ENCODE measurements at regions not wholly inside any gene's neighbourhood (a gene's known extent, or its start where the extent isn't known, plus 50 kb on each side); places are given as distances from the start of the nearest gene placed in this dataset.
"Not testable (repeated sequence)": the region's sequence is repeated elsewhere in the genome, so short reads cannot be mapped to it uniquely, and the experiment has no call there.

GRCh38 chr1:83511146-83511726 lies 487.7 kb downstream of the TTLL7 start:
- DNase-seq: peak; percentile 10

DNA sequence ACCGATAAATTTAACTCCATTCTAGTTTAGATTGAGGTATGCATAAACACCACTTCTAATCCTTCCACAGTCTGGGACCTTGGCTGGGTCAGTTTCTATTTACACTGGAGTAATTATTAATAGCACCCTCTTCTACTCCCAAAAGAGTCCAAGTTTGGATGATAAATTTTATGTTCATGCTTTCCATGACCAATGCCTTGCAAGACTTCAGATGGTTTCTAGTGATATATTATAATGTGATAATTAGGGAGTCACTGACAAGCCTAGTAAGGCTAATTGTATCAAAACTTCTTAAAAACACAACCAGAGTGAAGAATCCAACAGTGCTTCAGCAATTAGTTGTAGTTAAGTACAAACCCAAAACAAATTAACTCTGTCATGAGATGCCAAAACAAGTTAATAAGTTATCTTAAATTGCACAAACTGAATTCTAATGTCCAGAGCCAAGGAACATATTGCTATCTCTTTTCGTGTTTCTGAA lies 489.6 kb downstream of the TTLL7 start:
- DNase-seq: peak; percentile 60

DNA sequence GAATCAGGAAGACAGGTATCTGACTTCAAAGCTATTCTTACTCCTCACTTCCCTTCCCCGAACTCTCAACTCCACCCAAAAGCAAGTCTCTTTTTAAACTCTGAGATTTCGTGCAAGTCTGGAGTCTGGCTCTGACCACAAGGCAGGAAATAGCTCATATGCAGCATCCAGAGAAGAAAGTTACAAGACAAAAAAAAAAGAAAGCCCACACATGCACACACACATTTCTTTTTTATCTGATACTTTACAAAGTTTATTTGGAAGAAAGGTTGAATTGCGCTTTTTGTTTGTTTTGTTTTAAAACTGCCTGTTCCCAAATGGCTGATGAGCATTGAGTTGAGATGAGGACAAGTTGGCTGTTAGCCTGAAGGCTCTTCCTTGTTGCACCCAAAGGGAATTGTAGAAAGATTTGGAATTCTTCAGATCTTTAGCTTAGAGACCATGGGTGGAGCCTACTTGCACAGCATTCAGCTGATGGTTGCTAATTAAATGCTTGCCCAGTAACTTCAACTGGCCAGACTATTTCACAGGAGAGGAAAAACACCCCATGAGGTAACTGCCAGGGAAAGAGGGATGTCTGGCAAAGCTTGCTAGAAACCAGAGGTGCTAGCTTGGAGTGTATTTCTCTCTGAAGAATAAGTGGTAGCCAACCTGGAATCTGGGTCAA lies 490.3 kb downstream of the TTLL7 start:
- peak; percentile 58 for DNase-seq

GRCh38 chr1:83505148-83505547 lies 493.8 kb downstream of the TTLL7 start:
- no peak for DNase-seq

DNA sequence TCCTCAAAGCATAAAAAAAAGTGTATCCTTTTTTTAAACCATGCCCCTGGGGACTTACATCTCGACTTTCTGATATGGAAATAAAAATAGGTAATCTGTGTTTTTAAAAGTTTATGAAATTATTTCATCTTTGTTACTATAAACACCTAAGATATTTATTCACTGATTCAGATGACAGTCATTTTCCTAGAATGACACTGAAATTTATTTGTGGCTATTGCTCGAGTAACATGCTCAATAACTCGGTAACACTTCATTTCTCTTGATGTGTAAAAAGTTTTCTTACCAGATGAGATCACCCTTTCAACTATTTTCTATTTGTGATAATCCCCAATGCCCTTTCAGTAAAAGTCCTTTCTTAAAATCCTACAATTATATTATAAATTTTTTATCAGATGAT lies 495.8 kb downstream of the TTLL7 start:
- no peak for DNase-seq

GRCh38 chr1:83500987-83501591 lies 497.8 kb downstream of the TTLL7 start:
- DNase-seq: no peak

DNA sequence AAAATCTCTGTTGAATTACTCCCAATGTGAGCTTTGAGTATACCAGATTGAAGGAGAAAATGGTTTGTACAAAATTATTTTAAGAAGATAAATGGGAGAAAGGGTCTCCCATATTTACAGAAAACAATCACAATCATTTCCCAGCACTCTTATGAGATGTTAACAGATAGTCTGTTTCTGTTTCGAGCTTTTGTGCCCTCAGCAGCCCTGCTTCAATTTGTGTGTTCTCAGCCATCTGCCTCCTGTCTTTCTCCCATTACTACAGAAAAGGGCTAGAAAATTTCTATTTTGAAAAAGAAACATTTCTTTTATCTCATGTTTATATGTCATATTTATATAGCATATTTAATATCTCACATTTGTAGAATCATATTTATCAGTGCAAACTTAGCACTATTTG lies 498.4 kb downstream of the TTLL7 start:
- DNase-seq: no peak

DNA sequence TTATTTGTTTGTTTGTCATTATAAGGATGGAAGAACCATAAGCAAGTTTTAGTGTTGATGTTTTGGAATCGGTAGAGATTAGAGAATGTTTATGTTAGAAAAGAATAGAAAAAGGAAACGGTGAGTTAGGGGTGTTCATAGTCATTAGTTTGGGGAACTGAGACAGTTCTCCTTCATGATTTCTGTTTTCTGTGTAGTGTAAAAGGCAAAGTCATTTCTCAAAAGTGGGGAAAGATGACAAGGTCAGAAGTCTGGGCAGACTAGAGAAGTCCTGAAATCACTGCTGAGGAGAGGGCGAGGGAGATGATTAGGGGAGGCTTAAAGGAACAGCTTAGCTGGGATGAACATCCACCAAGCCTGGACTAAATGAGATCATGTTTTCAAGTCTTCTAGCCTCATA lies 498.9 kb downstream of the TTLL7 start:
- DNase-seq: no peak

GRCh38 chr1:83497563-83497962 lies 501.4 kb downstream of the TTLL7 start:
- DNase-seq: no peak

- no peak for DNase-seq
Observed at GRCh38 chr1:83495560-83495959, 503.4 kb downstream of the TTLL7 start.

- no peak for DNase-seq
Observed at GRCh38 chr1:83493633-83494032, 505.3 kb downstream of the TTLL7 start.

DNA sequence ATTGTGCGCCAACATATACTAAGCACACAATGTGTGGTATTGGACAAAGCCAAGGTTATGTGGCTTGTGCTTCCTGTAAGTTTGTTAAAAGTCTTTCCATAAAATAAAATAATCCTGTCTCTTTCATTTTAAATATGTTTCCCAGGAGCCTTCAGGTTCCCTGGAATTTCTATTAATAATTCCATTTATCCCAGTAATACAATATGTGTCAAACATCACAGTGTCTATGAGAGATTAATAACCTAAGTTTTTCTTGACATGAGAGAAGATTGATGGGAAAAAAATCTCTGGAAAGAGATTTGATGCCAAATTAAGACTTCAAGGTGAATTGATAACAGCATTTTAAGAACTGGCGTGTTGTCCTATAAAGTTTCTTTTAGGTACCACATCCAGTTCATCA lies 507.0 kb downstream of the TTLL7 start:
- no peak for DNase-seq

GRCh38 chr1:83490988-83491387 lies 507.9 kb downstream of the TTLL7 start:
- no peak for DNase-seq

DNA sequence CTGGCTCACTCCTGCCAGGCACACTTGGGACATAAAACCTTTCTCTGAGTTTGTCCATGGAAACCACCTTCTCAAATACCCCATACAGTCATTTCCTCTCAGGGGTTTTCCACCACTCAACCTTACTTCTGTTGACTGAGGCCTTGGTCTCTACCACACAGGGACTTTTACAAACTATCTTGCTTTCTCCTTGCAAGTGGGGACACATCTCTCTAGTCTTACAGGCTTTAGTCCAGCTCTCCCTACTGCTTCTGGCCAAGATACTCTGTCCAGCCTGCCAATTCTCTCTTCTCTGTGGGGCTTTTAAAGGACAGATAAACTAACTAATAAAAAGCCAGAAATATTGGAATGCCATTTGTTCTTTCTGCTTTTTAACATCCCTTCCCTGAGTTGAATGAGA lies 510.8 kb downstream of the TTLL7 start:
- DNase-seq: not testable (repeated sequence)

DNA sequence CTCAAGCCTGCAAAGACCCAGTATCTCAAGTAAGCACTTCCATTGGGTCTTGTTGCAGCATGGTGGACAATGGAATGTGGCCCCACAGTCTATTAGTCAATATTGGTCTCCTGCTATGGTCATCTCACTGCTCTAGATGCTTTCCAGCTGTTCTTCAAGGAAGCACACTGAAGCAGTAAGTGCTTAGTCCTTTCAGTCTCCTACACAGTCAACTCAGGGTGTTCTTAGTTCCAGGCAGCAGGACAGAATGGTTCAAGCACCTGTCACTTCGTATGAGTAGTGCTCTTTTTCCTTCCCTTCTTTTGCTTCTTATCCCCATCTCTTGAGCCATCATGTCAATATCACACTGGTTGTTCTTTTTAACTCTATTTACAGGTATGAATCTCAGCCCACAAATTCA lies 511.5 kb downstream of the TTLL7 start:
- DNase-seq: not testable (repeated sequence)

DNA sequence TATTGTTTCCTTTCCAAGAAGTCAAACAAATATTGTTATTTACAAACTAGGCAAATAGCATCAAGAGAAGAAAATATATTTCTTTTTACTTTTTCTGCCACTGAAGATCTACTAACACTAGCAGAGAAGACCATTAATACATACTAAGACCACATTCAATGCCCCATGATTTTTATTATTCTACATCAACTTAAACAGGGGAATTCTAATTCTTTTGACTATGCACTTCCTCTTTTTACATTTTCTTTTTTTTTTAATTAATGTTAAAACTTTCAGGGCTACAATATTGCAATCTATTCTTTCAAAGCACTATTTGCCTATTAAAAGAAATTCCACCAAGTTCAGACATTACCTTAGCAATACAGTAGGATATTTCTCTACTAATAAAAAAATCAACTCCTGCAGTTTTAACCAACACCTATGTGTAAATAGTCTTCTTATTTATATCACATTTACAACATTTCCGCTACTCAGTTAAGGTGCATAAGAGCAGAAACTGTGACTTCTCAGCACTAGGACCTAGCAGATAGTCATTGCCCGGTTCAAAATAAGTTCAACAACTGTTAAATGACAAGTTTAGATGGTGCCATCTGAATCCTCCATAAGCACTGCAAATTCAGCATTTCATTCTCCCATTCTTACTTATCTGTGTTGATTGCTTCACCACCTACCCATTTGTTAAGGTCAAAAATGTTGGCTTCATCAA lies 513.5 kb downstream of the TTLL7 start:
- not testable (repeated sequence) for DNase-seq

GRCh38 chr1:83481284-83481683 lies 517.6 kb downstream of the TTLL7 start:
- DNase-seq: not testable (repeated sequence)

- DNase-seq: not testable (repeated sequence)
Observed at GRCh38 chr1:83479591-83480239, 519.2 kb downstream of the TTLL7 start.

GRCh38 chr1:83478127-83478526 lies 520.8 kb downstream of the TTLL7 start:
- DNase-seq: not testable (repeated sequence)

- not testable (repeated sequence) for DNase-seq
Observed at GRCh38 chr1:83476518-83476917, 522.4 kb downstream of the TTLL7 start.

DNA sequence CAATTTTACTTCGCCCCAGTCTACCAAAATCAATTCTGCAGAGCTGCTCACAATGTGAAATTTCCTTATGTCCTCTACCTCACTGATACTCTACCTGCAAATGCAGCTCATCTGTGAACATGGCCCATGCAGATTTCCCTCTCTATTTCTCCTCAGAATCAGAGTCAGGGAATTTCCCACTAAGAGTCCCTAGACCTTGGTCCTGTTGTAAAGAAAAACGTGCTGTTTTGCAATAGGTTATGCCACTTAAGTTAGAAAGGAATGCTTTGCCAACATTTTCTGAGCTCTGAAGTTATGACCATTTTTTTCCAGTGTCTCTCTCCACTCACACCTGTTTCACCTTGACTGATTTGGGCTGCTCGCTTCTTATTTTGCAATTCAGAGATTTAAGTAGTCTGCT lies 524.0 kb downstream of the TTLL7 start:
- not testable (repeated sequence) for DNase-seq

DNA sequence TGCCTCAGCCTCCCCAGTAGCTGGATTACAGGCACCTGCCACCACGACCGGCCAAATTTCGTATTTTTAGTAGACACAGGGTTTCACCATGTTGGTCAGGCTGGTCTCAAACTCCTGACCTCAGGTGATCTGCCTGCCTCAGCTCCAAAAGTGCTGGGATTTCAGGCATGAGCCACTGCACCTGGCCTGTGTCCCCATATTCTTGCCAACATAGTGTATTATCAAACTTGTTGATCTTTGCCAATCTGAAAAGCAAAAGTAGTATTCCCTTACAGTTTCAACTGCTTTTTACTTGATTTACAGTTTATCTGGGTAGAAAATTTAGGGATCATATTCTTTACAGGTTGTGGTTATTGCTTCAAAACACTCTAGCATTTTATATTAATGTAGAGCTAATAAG lies 524.9 kb downstream of the TTLL7 start:
- DNase-seq: not testable (repeated sequence)

All from renal pelvis (tissue), 1 donor.